GM18499 (cell line): ENCODE measurements at regions not wholly inside any gene's neighbourhood (a gene's known extent, or its start where the extent isn't known, plus 50 kb on each side); places are given as distances from the start of the nearest gene placed in this dataset.

Source experiments
- ATAC-seq: cut with Tn5 transposase; IDR thresholded peaks from one replicate; pipeline ENCODE4 v1.9.1; 2021; ENCODE audit warnings: moderate number of reproducible peaks; ENCODE audit not compliant: insufficient read depth, unreplicated experiment

- ATAC-seq, result no peak
These were observed 455.4 kb downstream of the KLF5 start for GRCh38 chr13:73514208-73514607.

- ATAC-seq, result no peak
These were observed 454.9 kb downstream of the KLF5 start for GRCh38 chr13:73513751-73514150.

GRCh38 chr13:73508841-73509240, 450.0 kb downstream of the KLF5 start:
- ATAC-seq, result no peak

GRCh38 chr13:73505376-73505890, 446.6 kb downstream of the KLF5 start:
- ATAC-seq, result no peak

GRCh38 chr13:73499695-73500094, 440.9 kb downstream of the KLF5 start:
- ATAC-seq, result no peak

- ATAC-seq, result no peak
These were observed 438.6 kb downstream of the KLF5 start for GRCh38 chr13:73497430-73497829.

GRCh38 chr13:73496711-73497110, 437.9 kb downstream of the KLF5 start:
- ATAC-seq, result no peak

- no peak for ATAC-seq
These were observed 434.0 kb downstream of the KLF5 start for GRCh38 chr13:73492811-73493210.

GRCh38 chr13:73482556-73482955, 423.8 kb downstream of the KLF5 start:
- ATAC-seq, result no peak

GRCh38 chr13:73481886-73482445, 423.2 kb downstream of the KLF5 start:
- no peak for ATAC-seq

- no peak for ATAC-seq
These were observed 422.2 kb downstream of the KLF5 start for GRCh38 chr13:73480779-73481559.

GRCh38 chr13:73479856-73480255, 421.1 kb downstream of the KLF5 start:
- ATAC-seq, result no peak

GRCh38 chr13:73479351-73479750, 420.5 kb downstream of the KLF5 start:
- no peak for ATAC-seq

- no peak for ATAC-seq
These were observed 418.6 kb downstream of the KLF5 start for GRCh38 chr13:73477441-73477840.

GRCh38 chr13:73473016-73473415, 414.2 kb downstream of the KLF5 start:
- ATAC-seq, result no peak

GRCh38 chr13:73467125-73467524, 408.3 kb downstream of the KLF5 start:
- ATAC-seq, result no peak

- ATAC-seq, result no peak
These were observed 407.8 kb downstream of the KLF5 start for GRCh38 chr13:73466561-73466960.

GRCh38 chr13:73465617-73465971, 406.8 kb downstream of the KLF5 start:
- no peak for ATAC-seq

- ATAC-seq, result no peak
These were observed 406.2 kb downstream of the KLF5 start for GRCh38 chr13:73464758-73465616.

GRCh38 chr13:73462241-73462640, 403.4 kb downstream of the KLF5 start:
- no peak for ATAC-seq
